ENCODE measurements at regions not wholly inside any gene's neighbourhood (a gene's known extent, or its start where the extent isn't known, plus 50 kb on each side); places are given as distances from the start of the nearest gene placed in this dataset.

DNA sequence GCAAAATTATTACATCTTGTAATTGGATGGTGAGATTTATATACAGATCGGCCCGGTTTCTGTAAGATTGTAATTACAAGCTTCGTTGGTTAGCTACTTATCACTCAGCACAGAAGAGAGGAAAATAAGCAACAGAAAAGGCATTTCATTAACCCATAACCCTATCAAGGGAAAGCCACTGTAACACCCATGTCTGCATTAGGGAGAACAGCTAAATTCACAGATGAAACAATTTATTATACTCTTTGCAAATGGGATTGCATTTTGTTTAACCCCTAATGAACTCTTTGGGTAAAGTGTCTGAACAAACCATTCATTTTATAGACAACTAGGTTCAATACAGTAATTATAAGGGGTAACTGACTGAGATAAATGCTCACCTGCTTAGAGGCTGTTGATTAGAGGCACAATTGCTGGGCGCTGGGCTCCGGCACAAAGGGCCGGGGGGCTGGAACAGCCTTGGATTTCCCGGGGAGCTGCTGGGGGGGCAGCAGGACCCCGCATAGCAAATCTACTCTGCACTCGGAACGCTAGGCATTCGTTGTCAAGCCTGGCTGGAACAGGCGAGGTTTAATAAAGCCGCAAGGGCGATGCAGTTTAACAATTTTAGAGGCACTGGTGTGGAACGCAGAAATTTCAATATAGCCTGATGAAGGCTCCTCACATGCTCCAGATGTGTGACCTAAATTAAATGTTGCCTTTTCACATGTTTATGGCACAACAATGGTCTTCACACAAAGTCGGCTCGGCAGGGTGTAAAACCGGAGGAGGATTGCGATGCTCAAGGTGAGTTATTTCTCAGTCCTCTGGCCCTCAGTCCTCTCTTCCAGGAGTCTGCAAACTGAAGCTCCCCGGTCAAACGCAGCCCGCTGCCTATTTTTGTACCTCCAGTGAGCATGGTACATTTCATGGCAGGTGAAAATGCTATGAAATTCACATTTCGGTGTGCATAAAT, 134.0 kb upstream of the IRX6 start:
- ChIA-PET POLR2A (interaction anchor here (0.6 kb wide), 1 partner anchor 35 kb away, joined by 5 read pairs; no protein-coding TSS in a partner anchor), CTCF (no interaction called here)
- Histone ChIP-seq H3K36me3 (ENCODE audit: control insufficient read depth, insufficient read depth, low read length) (no peaks in the 10 kb centered on the region), H3K4me3 (ENCODE audit: low read depth, low read length) (no peak overlapping the region), H3K27me3 (ENCODE audit: control insufficient read depth, insufficient read depth, low read length) (no peaks in the 10 kb centered on the region)
- DNase-seq (ENCODE audit: low read depth) = no peak
- TF ChIP-seq, protein P1, sequence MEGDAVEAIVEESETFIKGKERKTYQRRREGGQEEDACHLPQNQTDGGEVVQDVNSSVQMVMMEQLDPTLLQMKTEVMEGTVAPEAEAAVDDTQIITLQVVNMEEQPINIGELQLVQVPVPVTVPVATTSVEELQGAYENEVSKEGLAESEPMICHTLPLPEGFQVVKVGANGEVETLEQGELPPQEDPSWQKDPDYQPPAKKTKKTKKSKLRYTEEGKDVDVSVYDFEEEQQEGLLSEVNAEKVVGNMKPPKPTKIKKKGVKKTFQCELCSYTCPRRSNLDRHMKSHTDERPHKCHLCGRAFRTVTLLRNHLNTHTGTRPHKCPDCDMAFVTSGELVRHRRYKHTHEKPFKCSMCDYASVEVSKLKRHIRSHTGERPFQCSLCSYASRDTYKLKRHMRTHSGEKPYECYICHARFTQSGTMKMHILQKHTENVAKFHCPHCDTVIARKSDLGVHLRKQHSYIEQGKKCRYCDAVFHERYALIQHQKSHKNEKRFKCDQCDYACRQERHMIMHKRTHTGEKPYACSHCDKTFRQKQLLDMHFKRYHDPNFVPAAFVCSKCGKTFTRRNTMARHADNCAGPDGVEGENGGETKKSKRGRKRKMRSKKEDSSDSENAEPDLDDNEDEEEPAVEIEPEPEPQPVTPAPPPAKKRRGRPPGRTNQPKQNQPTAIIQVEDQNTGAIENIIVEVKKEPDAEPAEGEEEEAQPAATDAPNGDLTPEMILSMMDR (IDR thresholded peaks at IDR 0.05; ENCODE audit: insufficient read depth, low read depth, low read length) = no peak

DNA sequence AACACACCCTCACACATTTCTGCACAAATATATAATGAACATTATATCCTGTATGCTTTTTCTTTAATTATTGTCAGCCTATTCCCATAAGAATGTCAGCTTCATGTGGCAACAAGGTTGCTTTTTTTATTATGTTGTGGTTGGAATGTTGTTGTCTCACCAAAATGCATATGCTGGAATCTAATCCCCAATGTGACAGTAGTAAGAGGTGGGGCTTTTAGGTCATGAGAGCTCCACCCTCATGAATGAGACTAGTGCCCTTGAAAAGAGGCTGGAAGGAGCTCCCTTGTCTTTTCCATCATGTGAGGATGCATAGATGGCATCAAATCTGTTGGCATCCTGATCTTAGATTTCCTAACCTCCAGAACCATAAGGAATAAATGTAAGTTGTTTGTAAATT, 131.3 kb upstream of the IRX6 start:
- DNase-seq (ENCODE audit: low read depth) = no peak
- TF ChIP-seq, protein P1 (IDR thresholded peaks at IDR 0.05; ENCODE audit: insufficient read depth, low read depth, low read length) = no peak
- CTCF ChIA-PET = no interaction called here
- Histone ChIP-seq H3K36me3 (ENCODE audit: control insufficient read depth, insufficient read depth, low read length) (no peaks in the 10 kb centered on the region), H3K4me3 (ENCODE audit: low read depth, low read length) (no peak overlapping the region), H3K27me3 (ENCODE audit: control insufficient read depth, insufficient read depth, low read length) (no peaks in the 10 kb centered on the region)
- POLR2A ChIA-PET = no interaction called here

DNA sequence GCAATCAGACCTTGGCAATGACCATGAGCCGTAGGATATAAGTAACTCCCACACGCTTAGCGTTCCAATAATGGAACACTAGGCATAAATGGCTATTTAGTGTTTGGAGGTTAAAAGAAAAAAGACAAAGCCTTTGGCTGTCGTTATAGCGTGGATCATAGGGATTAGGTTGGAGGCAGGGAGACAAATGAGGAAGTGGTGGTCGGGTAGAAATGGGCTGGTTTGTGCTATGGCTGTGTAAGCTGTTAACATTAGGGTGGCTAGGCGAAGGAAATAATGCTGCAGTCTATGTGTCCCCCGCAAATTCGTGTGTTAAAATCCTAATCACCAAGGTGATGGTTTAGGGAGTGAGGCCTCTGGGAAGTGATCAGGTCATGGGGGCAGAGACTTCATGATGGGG, 120.4 kb upstream of the IRX6 start:
- TF ChIP-seq, protein P1 (IDR thresholded peaks at IDR 0.05; ENCODE audit: insufficient read depth, low read depth, low read length) = no peak
- ChIA-PET POLR2A (no interaction called here), CTCF (no interaction called here)

DNA sequence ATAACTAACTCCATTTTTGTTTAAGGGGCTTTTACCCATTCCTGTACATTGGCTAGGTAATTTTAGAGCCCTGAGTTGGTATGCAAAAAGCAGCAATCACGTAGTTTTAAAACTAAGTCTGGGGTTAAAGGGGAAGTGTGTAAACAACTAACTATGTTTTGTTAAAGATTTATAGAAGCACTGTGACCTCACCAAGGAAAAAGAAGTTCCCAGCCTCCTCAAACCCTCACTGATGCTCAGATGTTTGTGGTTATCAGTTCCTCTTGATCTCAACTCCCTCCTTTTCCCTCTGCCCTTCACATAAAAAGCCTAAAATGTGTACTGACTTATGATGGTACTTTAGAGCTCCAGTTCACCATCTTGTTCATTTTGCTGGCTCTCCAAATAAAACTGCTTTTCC, 119.9 kb upstream of the IRX6 start:
- TF ChIP-seq, protein P1 (IDR thresholded peaks at IDR 0.05; ENCODE audit: insufficient read depth, low read depth, low read length) = no peak
- no peaks in the 10 kb centered on the region for H3K27me3 ChIP-seq (ENCODE audit: control insufficient read depth, insufficient read depth, low read length)
- POLR2A ChIA-PET = no interaction called here
- no peaks in the 10 kb centered on the region for H3K36me3 ChIP-seq (ENCODE audit: control insufficient read depth, insufficient read depth, low read length)
- DNase-seq (ENCODE audit: low read depth) = no peak
- no peak overlapping the region for H3K4me3 ChIP-seq (ENCODE audit: low read depth, low read length)
- CTCF ChIA-PET = no interaction called here

More for the DNA sequence above, 120.4 kb upstream of the IRX6 start:
- Histone ChIP-seq H3K4me3 (ENCODE audit: low read depth, low read length) (no peak overlapping the region), H3K27me3 (ENCODE audit: control insufficient read depth, insufficient read depth, low read length) (no peaks in the 10 kb centered on the region), H3K36me3 (ENCODE audit: control insufficient read depth, insufficient read depth, low read length) (no peaks in the 10 kb centered on the region)
- DNase-seq (ENCODE audit: low read depth) = no peak

DNA sequence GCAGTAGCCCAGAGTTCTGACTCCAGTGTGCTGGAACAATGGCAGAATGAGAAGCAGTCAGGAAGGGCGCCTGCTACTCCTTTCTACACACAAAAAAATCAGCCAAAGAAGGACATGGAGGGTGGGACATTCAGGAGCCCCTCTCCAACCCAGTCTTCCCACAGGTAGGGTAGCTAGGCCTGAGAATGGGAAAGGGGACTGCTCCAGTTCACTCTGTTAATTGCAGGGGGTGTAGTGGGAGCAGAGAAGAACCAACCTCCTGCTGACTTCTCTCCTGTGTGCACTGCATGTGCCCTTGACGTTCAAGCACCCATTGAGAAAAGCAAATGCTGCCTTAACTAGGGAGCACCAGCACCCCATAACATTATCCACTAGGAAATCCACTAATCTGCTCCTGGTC, 119.1 kb upstream of the IRX6 start:
- ChIA-PET CTCF (no interaction called here), POLR2A (no interaction called here)
- H3K4me3 ChIP-seq (ENCODE audit: low read depth, low read length) = no peak overlapping the region
- H3K36me3 ChIP-seq (ENCODE audit: control insufficient read depth, insufficient read depth, low read length) = no peaks in the 10 kb centered on the region
- TF ChIP-seq, protein P1 (IDR thresholded peaks at IDR 0.05; ENCODE audit: insufficient read depth, low read depth, low read length) = no peak
- DNase-seq (ENCODE audit: low read depth) = no peak
- H3K27me3 ChIP-seq (ENCODE audit: control insufficient read depth, insufficient read depth, low read length) = no peaks in the 10 kb centered on the region

All from BJ (cell line).